T-helper 1 cell treated with Interleukin-12 subunit alpha and Interleukin-12 subunit beta and Interleukin-4 antibody, amounts not matched to agents 30 μg/mL and 1 μg/mL, for 36 hours (primary cell): ENCODE measurements at regions not wholly inside any gene's neighbourhood (a gene's known extent, or its start where the extent isn't known, plus 50 kb on each side); places are given as distances from the start of the nearest gene placed in this dataset.

Source experiments
- H3K27ac Mint-ChIP-seq: one replicate; pipeline ENCODE4 v1.8.0; 2021; ENCODE audit warnings: mild to moderate bottlenecking, mixed read lengths
- H3K27me3 Mint-ChIP-seq: one replicate; pipeline ENCODE4 v1.8.0; 2021; ENCODE audit warnings: low read depth, mixed read lengths
- H3K36me3 Mint-ChIP-seq: one replicate; pipeline ENCODE4 v1.8.0; 2021; ENCODE audit warnings: low read depth, mixed read lengths
- H3K4me1 Mint-ChIP-seq: one replicate; pipeline ENCODE4 v1.8.0; 2021; ENCODE audit warnings: low read depth, mixed read lengths
- H3K4me3 Mint-ChIP-seq: one replicate; pipeline ENCODE4 v1.8.0; 2021; ENCODE audit warnings: mild to moderate bottlenecking, moderate library complexity, mixed read lengths
- H3K9me3 Mint-ChIP-seq: one replicate; pipeline ENCODE4 v1.8.0; 2021; ENCODE audit warnings: mixed read lengths

GRCh38 chr13:44155422-44156293 is 218.0 kb upstream of the SERP2 start:
- no peaks in the 10 kb centered on the region for H3K9me3 Mint-ChIP-seq
- no peaks in the 10 kb centered on the region for H3K4me1 Mint-ChIP-seq
- no peaks in the 10 kb centered on the region for H3K27me3 Mint-ChIP-seq
- no peaks in the 10 kb centered on the region for H3K36me3 Mint-ChIP-seq
- no peak overlapping the region for H3K27ac Mint-ChIP-seq
- no peak overlapping the region for H3K4me3 Mint-ChIP-seq

GRCh38 chr13:44156294-44156658 is 217.3 kb upstream of the SERP2 start:
- Mint-ChIP-seq H3K27me3 (no peaks in the 10 kb centered on the region), H3K9me3 (no peaks in the 10 kb centered on the region), H3K36me3 (no peaks in the 10 kb centered on the region), H3K4me3 (no peak overlapping the region), H3K27ac (no peak overlapping the region), H3K4me1 (no peaks in the 10 kb centered on the region)

GRCh38 chr13:44157606-44158005 is 216.0 kb upstream of the SERP2 start:
- Mint-ChIP-seq H3K4me3 (no peak overlapping the region), H3K27me3 (peaks cover 4% of the 10 kb centered on the region), H3K4me1 (no peaks in the 10 kb centered on the region), H3K9me3 (no peaks in the 10 kb centered on the region), H3K27ac (no peak overlapping the region), H3K36me3 (no peaks in the 10 kb centered on the region)

GRCh38 chr13:44158098-44158521 is 215.5 kb upstream of the SERP2 start:
- Mint-ChIP-seq H3K4me1 (no peaks in the 10 kb centered on the region), H3K27me3 (peaks cover 6% of the 10 kb centered on the region), H3K4me3 (no peak overlapping the region), H3K36me3 (no peaks in the 10 kb centered on the region), H3K27ac (no peak overlapping the region), H3K9me3 (no peaks in the 10 kb centered on the region)

- Mint-ChIP-seq H3K4me1 (no peaks in the 10 kb centered on the region), H3K4me3 (no peak overlapping the region), H3K36me3 (no peaks in the 10 kb centered on the region), H3K9me3 (no peaks in the 10 kb centered on the region), H3K27me3 (peaks cover 6% of the 10 kb centered on the region), H3K27ac (no peak overlapping the region)
These were observed 214.6 kb upstream of the SERP2 start for GRCh38 chr13:44158881-44159632.

- H3K27me3 Mint-ChIP-seq = peaks cover 6% of the 10 kb centered on the region
- H3K9me3 Mint-ChIP-seq = no peaks in the 10 kb centered on the region
- no peaks in the 10 kb centered on the region for H3K4me1 Mint-ChIP-seq
- no peaks in the 10 kb centered on the region for H3K36me3 Mint-ChIP-seq
- H3K27ac Mint-ChIP-seq = no peak overlapping the region
- no peak overlapping the region for H3K4me3 Mint-ChIP-seq
These were observed 213.9 kb upstream of the SERP2 start for GRCh38 chr13:44159633-44160279.

- Mint-ChIP-seq H3K9me3 (no peaks in the 10 kb centered on the region), H3K4me3 (no peak overlapping the region), H3K27me3 (peaks cover 6% of the 10 kb centered on the region), H3K27ac (no peak overlapping the region), H3K36me3 (no peaks in the 10 kb centered on the region), H3K4me1 (no peaks in the 10 kb centered on the region)
These were observed 212.9 kb upstream of the SERP2 start for GRCh38 chr13:44160591-44161191.

GRCh38 chr13:44163108-44163507 is 210.5 kb upstream of the SERP2 start:
- H3K36me3 Mint-ChIP-seq = no peaks in the 10 kb centered on the region
- peaks cover 9% of the 10 kb centered on the region for H3K27me3 Mint-ChIP-seq
- H3K4me3 Mint-ChIP-seq = no peak overlapping the region
- H3K27ac Mint-ChIP-seq = no peak overlapping the region
- no peaks in the 10 kb centered on the region for H3K9me3 Mint-ChIP-seq
- no peaks in the 10 kb centered on the region for H3K4me1 Mint-ChIP-seq

GRCh38 chr13:44165221-44165888 is 208.3 kb upstream of the SERP2 start:
- no peak overlapping the region for H3K4me3 Mint-ChIP-seq
- no peaks in the 10 kb centered on the region for H3K4me1 Mint-ChIP-seq
- H3K9me3 Mint-ChIP-seq = no peaks in the 10 kb centered on the region
- H3K27me3 Mint-ChIP-seq = peaks cover 29% of the 10 kb centered on the region
- no peak overlapping the region for H3K27ac Mint-ChIP-seq
- H3K36me3 Mint-ChIP-seq = no peaks in the 10 kb centered on the region

GRCh38 chr13:44165889-44166496 is 207.6 kb upstream of the SERP2 start:
- no peaks in the 10 kb centered on the region for H3K36me3 Mint-ChIP-seq
- peaks cover 31% of the 10 kb centered on the region for H3K27me3 Mint-ChIP-seq
- H3K9me3 Mint-ChIP-seq = no peaks in the 10 kb centered on the region
- H3K27ac Mint-ChIP-seq = no peak overlapping the region
- no peak overlapping the region for H3K4me3 Mint-ChIP-seq
- H3K4me1 Mint-ChIP-seq = no peaks in the 10 kb centered on the region

- Mint-ChIP-seq H3K36me3 (no peaks in the 10 kb centered on the region), H3K9me3 (no peaks in the 10 kb centered on the region), H3K4me3 (no peak overlapping the region), H3K27me3 (peaks cover 25% of the 10 kb centered on the region), H3K4me1 (peaks cover under 1% of the 10 kb centered on the region), H3K27ac (no peak overlapping the region)
These were observed 204.4 kb upstream of the SERP2 start for GRCh38 chr13:44169018-44169911.

- no peak overlapping the region for H3K27ac Mint-ChIP-seq
- no peaks in the 10 kb centered on the region for H3K9me3 Mint-ChIP-seq
- peaks cover 25% of the 10 kb centered on the region for H3K27me3 Mint-ChIP-seq
- H3K4me3 Mint-ChIP-seq = no peak overlapping the region
- H3K4me1 Mint-ChIP-seq = peaks cover 4% of the 10 kb centered on the region
- no peaks in the 10 kb centered on the region for H3K36me3 Mint-ChIP-seq
These were observed 202.9 kb upstream of the SERP2 start for GRCh38 chr13:44170731-44171130.

- Mint-ChIP-seq H3K9me3 (no peaks in the 10 kb centered on the region), H3K27ac (no peak overlapping the region), H3K4me3 (no peak overlapping the region), H3K36me3 (no peaks in the 10 kb centered on the region), H3K4me1 (peaks cover 4% of the 10 kb centered on the region), H3K27me3 (peaks cover 25% of the 10 kb centered on the region)
These were observed 202.5 kb upstream of the SERP2 start for GRCh38 chr13:44171156-44171555.
